Activated CD4-positive, alpha-beta T cell treated with anti-CD3 and anti-CD28 coated beads, Interleukin-2, amount 50 U/mL, for 1 hour (primary cell): ENCODE measurements at regions not wholly inside any gene's neighbourhood (a gene's known extent, or its start where the extent isn't known, plus 50 kb on each side); places are given as distances from the start of the nearest gene placed in this dataset.

Experiments used
- DNase-seq: peaks from one replicate; pipeline ENCODE4 v3.0.0-alpha.2; 2020

GRCh38 chr11:122311216-122311755, 195.3 kb upstream of the BLID start:
- no peak for DNase-seq

DNA sequence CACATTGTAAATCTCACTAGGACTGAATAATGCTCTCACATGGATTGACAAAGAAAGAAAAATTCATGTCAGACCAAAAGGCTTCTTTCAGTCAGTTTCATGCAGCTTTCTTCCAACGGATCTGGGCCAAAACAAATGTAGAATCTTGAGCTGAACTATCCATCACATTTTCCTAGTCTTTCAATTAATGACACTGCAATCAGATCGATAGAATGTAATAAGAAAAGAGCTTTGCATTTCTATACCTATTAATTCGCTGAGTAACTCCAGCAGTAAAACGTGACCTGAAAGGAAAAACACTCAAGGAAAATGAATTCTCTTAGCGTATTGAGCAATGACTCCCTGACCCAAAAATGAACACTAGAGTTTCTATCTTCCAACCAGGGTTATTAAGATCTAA, 194.8 kb upstream of the BLID start:
- no peak for DNase-seq

DNA sequence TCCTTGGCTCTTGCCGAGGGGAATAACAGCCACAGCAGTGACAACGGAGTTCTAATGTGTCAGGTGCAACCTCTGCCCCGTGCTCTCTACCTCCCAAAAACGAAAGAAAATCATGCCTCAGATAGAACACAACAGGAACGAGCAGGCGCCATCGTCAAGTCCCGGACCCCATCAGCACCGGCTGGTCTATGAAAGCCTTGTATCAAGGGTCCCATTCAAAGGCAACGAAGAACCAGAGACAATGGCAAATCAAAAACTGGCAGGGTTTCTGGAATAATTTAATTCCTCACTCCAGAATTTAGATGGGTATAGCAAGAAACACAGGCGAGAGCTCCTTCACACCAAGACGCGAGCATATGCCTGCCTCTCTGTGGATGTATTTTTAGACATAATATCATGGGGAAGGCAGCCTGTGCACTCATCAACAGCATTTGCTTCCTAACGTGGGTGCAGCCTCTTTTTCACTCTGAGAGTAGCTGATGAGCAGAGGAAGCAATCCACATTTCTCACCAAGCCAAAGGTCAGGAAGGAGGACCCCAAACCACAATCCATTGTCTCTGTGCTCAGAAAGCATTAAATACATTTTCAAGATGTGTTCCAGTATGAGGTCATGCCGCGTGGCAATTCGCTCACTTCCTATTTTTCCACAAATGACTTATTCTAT, 193.4 kb upstream of the BLID start:
- no peak for DNase-seq

DNA sequence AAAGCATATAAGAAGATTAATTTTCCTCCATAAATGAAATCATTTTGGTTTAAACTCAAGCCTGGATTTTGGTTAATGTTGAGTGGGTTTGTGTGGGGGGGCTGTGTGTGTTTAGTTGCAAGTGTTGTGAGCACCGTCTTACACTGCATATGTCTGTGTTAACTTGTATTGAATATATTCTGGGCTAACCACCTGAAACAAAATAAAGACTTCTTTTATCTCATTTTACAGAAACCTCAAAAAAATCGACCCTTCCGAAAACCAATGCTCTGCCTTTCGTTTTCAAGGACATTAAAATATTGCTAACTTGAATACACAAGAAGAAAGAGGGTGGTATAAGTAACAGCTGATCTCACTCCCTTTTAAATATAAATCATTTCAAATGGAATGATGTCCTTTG, 192.2 kb upstream of the BLID start:
- no peak for DNase-seq

DNA sequence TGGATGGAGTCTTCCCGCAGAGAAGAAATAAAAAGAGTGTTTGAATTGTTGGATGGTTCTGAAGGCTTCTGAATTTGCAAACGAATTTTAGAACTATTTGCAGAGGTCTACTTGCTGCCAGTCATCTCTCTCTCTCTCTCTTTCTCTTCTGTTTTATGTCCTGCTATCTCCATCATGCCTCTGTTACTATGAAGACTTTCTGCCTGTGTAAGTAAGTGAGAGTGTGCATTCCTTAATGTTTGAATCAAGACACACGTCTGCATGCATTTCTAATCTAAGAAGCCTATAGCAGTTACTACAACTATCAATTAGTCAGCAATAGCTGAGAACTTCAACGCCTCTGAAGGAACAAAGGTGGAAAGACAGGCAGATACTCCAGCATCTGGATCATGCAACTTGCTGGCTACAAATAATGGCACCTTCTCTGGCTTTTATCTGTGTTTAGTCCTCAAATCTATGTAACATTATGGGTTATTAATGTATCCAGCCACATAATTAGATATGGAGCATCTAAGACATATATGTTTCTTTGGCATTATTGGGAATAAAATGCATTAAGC, 191.5 kb upstream of the BLID start:
- no peak for DNase-seq

DNA sequence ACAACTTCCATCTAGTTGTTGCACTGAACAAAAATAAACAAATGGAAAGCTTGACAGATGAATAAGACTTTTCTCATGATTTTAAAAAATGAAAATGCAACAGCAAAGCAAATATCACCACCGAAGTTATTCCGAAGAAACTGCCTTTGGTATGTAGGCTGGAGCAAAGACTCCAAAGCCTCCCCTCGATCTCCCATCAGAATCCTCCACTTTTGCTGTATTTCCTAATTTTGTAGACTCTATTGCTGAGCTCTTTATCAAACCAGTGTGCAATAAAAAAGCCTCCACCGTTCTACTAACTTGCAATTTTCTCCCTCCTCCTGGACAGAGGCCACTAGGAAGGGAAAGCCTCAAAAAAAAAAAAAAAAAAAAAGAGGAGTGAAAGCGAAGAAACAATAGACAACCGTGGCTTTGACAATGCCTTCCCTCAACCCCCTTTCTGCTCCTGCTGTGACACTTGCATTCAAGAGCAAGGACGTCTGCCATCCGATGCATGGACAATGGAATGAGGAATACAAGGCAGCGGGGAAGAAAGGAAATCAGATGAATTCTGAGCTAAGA, 190.9 kb upstream of the BLID start:
- no peak for DNase-seq

DNA sequence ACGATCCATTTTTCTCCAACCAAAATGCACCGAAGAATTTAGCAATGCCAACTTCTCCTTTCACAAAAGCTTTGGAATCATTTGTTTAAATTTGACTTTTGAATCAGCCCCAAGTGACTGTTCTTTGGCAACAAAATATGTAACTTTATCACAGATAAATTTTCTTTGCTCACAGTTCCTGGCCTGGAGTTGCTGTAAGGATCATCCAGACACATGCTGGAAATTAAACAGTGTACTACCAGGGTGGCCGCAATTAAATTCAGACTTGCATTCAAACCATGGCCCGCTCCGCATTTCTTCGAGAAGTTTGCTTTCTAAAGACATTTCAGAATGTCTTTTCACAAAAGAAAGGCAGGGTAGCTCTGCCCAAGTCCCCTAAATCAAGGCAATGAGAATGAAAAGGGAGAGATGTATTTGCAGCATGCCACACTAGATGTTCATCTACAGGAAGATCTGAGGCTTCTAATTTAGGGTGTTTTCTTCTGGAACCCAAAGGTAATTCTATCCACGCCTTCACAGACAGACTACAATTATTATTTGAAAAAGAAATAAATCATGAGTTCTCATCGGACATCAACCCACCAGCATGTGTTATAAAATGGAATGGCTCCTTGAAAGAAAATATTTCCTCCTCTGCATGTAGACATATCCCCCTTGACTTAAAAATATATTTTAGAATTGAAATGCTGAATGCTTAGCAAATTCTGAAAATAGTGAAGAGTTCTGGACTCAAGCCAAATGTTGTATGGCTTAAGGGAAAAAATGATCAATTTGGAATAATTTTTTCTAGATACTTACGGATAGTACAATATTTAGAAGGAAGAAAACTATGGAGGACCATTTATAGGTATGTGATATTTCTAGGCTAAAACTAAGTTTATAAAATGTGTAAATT, 189.7 kb upstream of the BLID start:
- no peak for DNase-seq

DNA sequence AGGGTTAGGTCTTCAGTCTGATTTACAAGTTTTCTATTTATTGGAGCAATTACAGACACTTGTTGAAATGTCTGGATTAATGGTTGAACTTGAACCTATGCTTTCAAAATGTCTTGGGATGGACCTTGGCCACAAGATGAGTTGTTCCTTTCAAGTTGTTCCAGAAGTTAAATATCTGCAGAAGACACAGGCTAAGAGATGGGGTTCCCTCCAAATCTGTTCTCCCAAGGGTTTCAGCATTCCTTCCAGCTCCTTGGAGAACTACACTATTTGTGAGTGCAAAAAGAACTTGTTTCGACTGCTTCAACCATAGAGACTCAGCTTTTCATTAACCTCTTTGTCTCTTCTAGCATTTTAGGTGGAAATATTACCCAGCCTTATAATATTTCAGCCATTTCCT, 189.0 kb upstream of the BLID start:
- DNase-seq, result no peak

- DNase-seq, result no peak
These were observed 188.3 kb upstream of the BLID start for GRCh38 chr11:122304306-122304705.

- no peak for DNase-seq
These were observed 178.0 kb upstream of the BLID start for GRCh38 chr11:122294041-122294440.

GRCh38 chr11:122293296-122294023, 177.4 kb upstream of the BLID start:
- DNase-seq, result no peak

GRCh38 chr11:122287401-122287800, 171.4 kb upstream of the BLID start:
- DNase-seq, result no peak

DNA sequence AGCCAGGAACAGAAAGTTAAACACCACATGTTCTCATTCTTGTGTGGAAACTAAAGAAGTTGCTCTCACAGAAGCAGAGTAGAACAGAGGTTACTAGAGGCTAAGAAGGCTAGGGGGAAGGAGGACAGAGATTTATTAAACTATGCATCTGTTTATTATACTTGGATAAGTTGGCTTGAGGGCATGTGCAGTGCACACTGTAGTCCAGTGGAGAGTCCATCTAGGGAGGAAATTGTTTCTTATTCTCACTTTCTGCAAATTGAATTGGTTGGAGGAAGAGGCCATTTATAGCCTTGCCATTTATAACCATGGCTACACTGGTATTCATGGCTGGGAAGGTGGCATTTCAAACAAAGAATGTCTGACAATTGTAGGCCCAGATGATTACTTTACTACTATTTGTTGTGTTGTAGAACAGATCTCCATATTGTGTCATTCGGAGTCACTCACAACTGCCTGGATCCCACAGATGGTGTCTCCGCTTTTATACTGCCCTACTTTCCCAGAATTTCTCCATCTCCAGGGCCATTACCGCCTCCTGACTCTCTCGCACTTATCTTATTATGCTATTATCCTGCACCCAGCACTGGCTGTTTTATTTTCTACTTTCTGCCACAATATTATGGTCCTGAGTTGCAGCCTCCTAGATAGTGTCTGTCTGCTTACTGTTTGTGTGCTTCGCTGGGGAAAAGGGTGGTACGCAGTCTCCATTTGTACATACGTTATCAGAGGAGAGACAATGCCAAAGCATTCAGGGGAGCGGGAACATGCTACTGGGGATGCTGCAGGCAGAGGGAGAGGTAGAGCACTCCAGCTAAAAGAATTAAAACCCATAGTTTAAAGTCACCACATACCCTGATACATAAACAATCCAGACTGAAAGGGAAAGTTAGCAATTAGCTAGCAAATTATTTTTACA, 169.3 kb upstream of the BLID start:
- DNase-seq, result no peak

GRCh38 chr11:122280870-122281269, 164.9 kb upstream of the BLID start:
- DNase-seq, result no peak

DNA sequence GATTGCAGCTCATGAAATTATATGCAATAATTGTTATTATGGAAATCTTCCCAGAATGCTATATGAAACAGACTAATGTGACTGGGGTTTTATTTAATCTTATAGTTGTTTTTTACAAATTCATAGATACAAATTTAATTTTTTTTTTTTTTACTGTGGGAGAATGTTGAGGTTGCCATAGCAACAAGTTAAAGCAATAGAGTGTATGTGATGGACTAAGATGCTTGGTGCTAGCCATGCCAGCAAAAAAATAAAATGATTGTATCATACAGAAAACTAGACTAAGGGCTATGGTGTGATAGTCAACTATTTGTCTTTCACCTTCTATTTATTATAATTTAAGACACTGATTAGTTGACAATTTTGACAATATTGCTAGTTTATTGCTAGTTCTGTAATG, 163.2 kb upstream of the BLID start:
- no peak for DNase-seq

- DNase-seq, result no peak
These were observed 161.5 kb upstream of the BLID start for GRCh38 chr11:122277493-122277892.

- no peak for DNase-seq
These were observed 160.2 kb upstream of the BLID start for GRCh38 chr11:122276221-122276620.

GRCh38 chr11:122275508-122275907, 159.5 kb upstream of the BLID start:
- no peak for DNase-seq

DNA sequence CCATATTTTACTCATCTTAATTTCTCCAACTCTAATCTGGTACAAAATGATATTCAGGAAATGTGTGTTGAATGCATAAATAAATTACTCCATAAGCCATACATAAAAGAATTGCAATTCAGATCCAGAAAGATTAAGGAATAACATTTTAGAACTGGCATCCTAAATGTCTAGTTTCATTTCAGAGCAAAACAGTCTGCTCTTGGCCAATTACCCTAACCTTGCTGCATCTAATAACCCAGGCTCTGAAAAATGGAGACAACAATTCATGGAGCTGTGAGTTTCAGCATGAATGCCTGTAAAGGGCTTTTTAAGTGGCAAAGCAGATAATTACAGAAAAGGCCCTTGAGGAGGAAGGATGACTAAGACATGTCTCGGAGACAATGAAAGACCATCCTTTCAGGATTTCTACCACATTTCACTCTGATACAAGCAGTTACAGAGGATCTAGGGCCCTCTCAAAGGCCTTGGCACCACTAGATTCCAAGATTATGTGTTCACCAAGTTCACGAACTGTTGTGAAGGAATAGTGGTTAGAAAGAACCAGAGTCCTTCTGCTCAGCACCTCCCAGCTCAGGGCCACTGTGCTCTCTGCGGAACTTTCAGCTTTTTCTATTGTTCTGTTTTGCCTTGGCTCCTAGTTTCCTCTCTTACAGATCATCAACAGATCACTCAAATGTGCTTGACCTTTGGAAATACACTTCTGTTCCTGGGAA, 157.6 kb upstream of the BLID start:
- DNase-seq, result no peak

DNA sequence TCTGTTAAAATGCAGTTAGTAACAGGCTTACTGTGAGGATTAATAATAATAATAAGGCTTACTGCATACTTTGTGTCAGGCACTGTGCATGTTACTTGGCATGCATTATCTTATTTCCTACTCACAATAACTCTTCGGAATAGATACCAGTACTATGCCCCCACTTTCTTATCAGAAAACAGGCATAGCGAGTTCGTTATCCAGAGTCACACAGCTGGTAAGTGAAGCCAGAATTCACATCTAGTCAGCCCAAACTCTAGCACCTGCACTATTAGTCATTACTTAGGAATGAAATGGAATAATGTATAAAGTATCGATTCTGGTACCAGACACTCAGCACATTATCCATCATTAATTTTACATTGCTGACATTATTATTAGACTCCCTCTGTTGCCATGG, 155.7 kb upstream of the BLID start:
- DNase-seq, result no peak

DNA sequence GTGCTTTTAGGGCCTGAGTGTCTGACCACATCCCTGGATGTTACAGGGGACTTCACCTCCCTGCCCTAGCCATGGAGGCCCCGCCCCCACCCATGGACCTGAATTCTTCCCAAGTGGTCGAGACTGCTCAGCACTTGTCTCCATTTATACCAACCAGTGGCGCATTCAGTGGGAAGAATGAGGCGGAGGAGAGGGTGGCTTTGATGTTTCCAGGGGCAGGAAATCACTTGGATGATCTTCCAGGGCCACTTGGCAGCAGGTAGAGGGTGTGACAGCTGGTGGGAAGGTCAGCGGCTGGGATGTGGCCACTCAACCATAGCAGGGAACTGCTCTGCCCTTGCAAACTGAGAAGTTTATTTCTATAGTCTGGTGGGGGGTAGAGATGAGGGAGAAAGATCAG, 155.1 kb upstream of the BLID start:
- no peak for DNase-seq
